B cell (primary cell): ENCODE measurements at regions not wholly inside any gene's neighbourhood (a gene's known extent, or its start where the extent isn't known, plus 50 kb on each side); places are given as distances from the start of the nearest gene placed in this dataset.

ENCODE experiments used
- ATAC-seq: fragments of 200-7000 bp; cut with Tn5 transposase; one replicate; pipeline ENCODE4 v1.10.0; 2021; ENCODE audit warnings: low read depth, mild to moderate bottlenecking, moderate number of reproducible peaks, moderate library complexity
- CTCF ChIA-PET: fragments of 350-600 bp; sonication (Branson Sonifier 250); formaldehyde crosslinking; loops from one replicate; lab custom pipeline; 2021; ENCODE audit warnings: antibody characterized with exemption, inconsistent platforms; lab: Charles Lee
- POLR2A ChIA-PET: fragments of 350-600 bp; sonication (Branson Sonifier 250); formaldehyde crosslinking; loops from one replicate; lab custom pipeline; 2021; ENCODE audit warnings: antibody characterized with exemption; lab: Charles Lee
- DNase-seq: peaks from one replicate; pipeline ENCODE4 v3.0.0; 2013
- H2AFZ ChIP-seq: 2 replicates; pipeline ENCODE4 v1.6.1; 2012; ENCODE audit warnings: mild to moderate bottlenecking, low read depth, low read length; ENCODE audit not compliant: insufficient read depth, poor library complexity, severe bottlenecking
- H3K27ac ChIP-seq, 2 donors: 1 replicate in 1 of 2; 2 replicates in 1 of 2; pipeline ENCODE4 v1.5.1; 2012 to 2013; ENCODE audit warnings: low read length in 2 of 2, mild to moderate bottlenecking in 2 of 2, moderate library complexity in 1 of 2
- H3K27me3 ChIP-seq, 4 experiments: fragments of 200-600 bp in 1 of 4; sonication (generic) in 1 of 4; replicated peaks in 1 of 4; 1 replicate in 2 of 4; 2 replicates in 2 of 4; pipeline versions ENCODE4 v1.6.1 to v1.7.0; 2013 to 2016; ENCODE audit warnings: low read length in 3 of 4, mild to moderate bottlenecking in 2 of 4, mixed read lengths in 1 of 4, moderate library complexity in 1 of 4; ENCODE audit not compliant: insufficient read depth in 4 of 4, control insufficient read depth in 3 of 4; ENCODE audit errors: control extremely low read depth in 1 of 4
- H3K36me3 ChIP-seq, 2 experiments: replicated peaks in 1 of 2; 1 replicate in 1 of 2; 2 replicates in 1 of 2; pipeline versions ENCODE4 v1.6.1 to v1.7.1; 2013; ENCODE audit warnings: low read length in 1 of 2; ENCODE audit not compliant: insufficient read depth in 2 of 2, control insufficient read depth in 1 of 2; ENCODE audit errors: control extremely low read depth in 1 of 2, extremely low read depth in 1 of 2
- H3K4me1 ChIP-seq, 2 donors: fragments of 200-600 bp in 1 of 2; sonication (generic) in 1 of 2; 1 replicate in 1 of 2; 2 replicates in 1 of 2; pipeline versions ENCODE4 v1.5.1 to v1.6.1; 2013 to 2017; ENCODE audit warnings: low read length in 2 of 2; ENCODE audit not compliant: control insufficient read depth in 2 of 2, insufficient read depth in 2 of 2
- H3K4me2 ChIP-seq: replicated peaks from 2 replicates; pipeline ENCODE3; 2012; ENCODE audit warnings: mild to moderate bottlenecking, low read depth, low read length; ENCODE audit not compliant: poor library complexity, severe bottlenecking
- H3K4me3 ChIP-seq, 5 experiments: fragments of 200-600 bp in 1 of 5; sonication (generic) in 1 of 5; 1 replicate in 3 of 5; 2 replicates in 2 of 5; pipeline versions ENCODE4 v1.5.1 to v1.7.0; 2011 to 2016; ENCODE audit warnings: low read length in 4 of 5, mild to moderate bottlenecking in 4 of 5, low read depth in 2 of 5, control low read depth in 1 of 5, moderate library complexity in 1 of 5; ENCODE audit not compliant: insufficient read depth in 1 of 5; ENCODE audit errors: control extremely low read depth in 1 of 5, extremely low read depth in 1 of 5
- H3K79me2 ChIP-seq: fragments of 200-600 bp; sonication (generic); one replicate; pipeline ENCODE4 v1.6.0; 2016; ENCODE audit warnings: low read length; ENCODE audit not compliant: control insufficient read depth, insufficient read depth
- H3K9ac ChIP-seq: fragments of 200-600 bp; sonication (generic); 2 replicates; pipeline ENCODE4 v1.6.1; 2017; ENCODE audit warnings: mild to moderate bottlenecking, low read length, moderate library complexity
- H3K9me3 ChIP-seq, 3 donors: one replicate each; pipeline versions ENCODE4 v1.6.1 to v1.7.1; 2013; ENCODE audit warnings: low read length in 2 of 3; ENCODE audit not compliant: control insufficient read depth in 2 of 3, insufficient read depth in 1 of 3; ENCODE audit errors: control extremely low read depth in 1 of 3
- H4K20me1 ChIP-seq: 2 replicates; pipeline ENCODE4 v1.6.0; 2012; ENCODE audit warnings: mild to moderate bottlenecking, low read length; ENCODE audit not compliant: insufficient read depth, control insufficient read depth, poor library complexity, severe bottlenecking
- H3K27ac Mint-ChIP-seq: one replicate; pipeline ENCODE4 v1.8.0; 2021; ENCODE audit warnings: mixed read lengths
- H3K27me3 Mint-ChIP-seq: one replicate; pipeline ENCODE4 v1.8.0; 2021; ENCODE audit warnings: mixed read lengths
- H3K4me1 Mint-ChIP-seq: one replicate; pipeline ENCODE4 v1.8.0; 2021; ENCODE audit warnings: mixed read lengths
- H3K4me3 Mint-ChIP-seq: one replicate; pipeline ENCODE4 v1.8.0; 2021; ENCODE audit warnings: mixed read lengths
- H3K9me3 Mint-ChIP-seq: one replicate; pipeline ENCODE4 v1.8.0; 2022; ENCODE audit warnings: mixed read lengths; ENCODE audit not compliant: insufficient read depth
- CTCF ChIP-seq: fragments of 200-600 bp; IDR thresholded peaks from one replicate; pipeline ENCODE4 v1.8.0; 2022; ENCODE audit warnings: antibody characterized with exemption, mild to moderate bottlenecking
- EZH2 ChIP-seq: IDR thresholded peaks from 2 replicates; pipeline ENCODE4 v1.6.1; 2012; ENCODE audit warnings: borderline replicate concordance, low read depth, mild to moderate bottlenecking, moderate library complexity, low read length; ENCODE audit not compliant: insufficient read depth, poor library complexity, severe bottlenecking
- WGBS: methylation state at CpG from one replicate; pipeline ENCODE4 v1.1.5; 2013; ENCODE audit warnings: missing lambda C conversion rate; ENCODE audit not compliant: insufficient coverage; 5-methylcytosine and 5-hydroxymethylcytosine counted together
- intact Hi-C: fragments of 100-400 bp; cut with micrococcal nuclease; formaldehyde crosslinking; loops from one replicate; pipeline ENCODE4 v1.10.0; 2022

GRCh38 chr1:87568911-87569310 is 240.2 kb downstream of the LMO4 start:
- no peak for TF ChIP-seq CTCF
- TF ChIP-seq EZH2: no peak
- peak overlapping the region; percentile 0 for H2AFZ ChIP-seq
- ATAC-seq (no peak), DNase-seq (no peak)
- no peaks in the 10 kb centered on the region for H3K4me1 ChIP-seq
- Mint-ChIP-seq H3K27ac (no peak overlapping the region), H3K4me3 (no peak overlapping the region), H3K9me3 (no peaks in the 10 kb centered on the region), H3K27me3 (no peaks in the 10 kb centered on the region), H3K4me1 (no peaks in the 10 kb centered on the region)
- ChIA-PET POLR2A (no interaction called here), CTCF (interaction anchor here (0.6 kb wide), 1 partner anchor 234 kb away, joined by 3 read pairs; no protein-coding TSS in a partner anchor)
- intact Hi-C loops: no loop called here
- 94% methylated on average over 3 of the region's 3 CpGs for WGBS
- H3K4me3 ChIP-seq: no peak overlapping the region
- H3K27me3 ChIP-seq: no peaks in the 10 kb centered on the region
- no peaks in the 10 kb centered on the region for H3K9me3 ChIP-seq
- H3K79me2 ChIP-seq: no peaks in the 10 kb centered on the region
- H3K4me2 ChIP-seq: no peak overlapping the region
- no peak overlapping the region for H3K27ac ChIP-seq
- H3K9ac ChIP-seq: no peak overlapping the region
- no peaks in the 10 kb centered on the region for H4K20me1 ChIP-seq
- H3K36me3 ChIP-seq: no peaks in the 10 kb centered on the region

- Histone ChIP-seq H3K9me3 (no peaks in the 10 kb centered on the region), H3K4me1 (no peaks in the 10 kb centered on the region), H3K36me3 (no peaks in the 10 kb centered on the region), H3K27me3 (no peaks in the 10 kb centered on the region), H4K20me1 (no peaks in the 10 kb centered on the region), H3K9ac (no peak overlapping the region), H2AFZ (no peak overlapping the region), H3K27ac (no peak overlapping the region), H3K4me3 (no peak overlapping the region), H3K4me2 (no peak overlapping the region), H3K79me2 (no peaks in the 10 kb centered on the region)
- ChIA-PET POLR2A (no interaction called here), CTCF (no interaction called here)
- DNase-seq (no peak), ATAC-seq (no peak)
- Mint-ChIP-seq H3K4me3 (no peak overlapping the region), H3K27me3 (no peaks in the 10 kb centered on the region), H3K4me1 (no peaks in the 10 kb centered on the region), H3K9me3 (no peaks in the 10 kb centered on the region), H3K27ac (no peak overlapping the region)
- no peak for TF ChIP-seq CTCF
- no peak for TF ChIP-seq EZH2
- intact Hi-C loops: no loop called here
- WGBS: 100% methylated on average over 1 of the region's 4 CpGs
Observed at GRCh38 chr1:87572008-87572407, 243.3 kb downstream of the LMO4 start.
